Forelimb muscle (tissue), 1 donor: ENCODE measurements at regions not wholly inside any gene's neighbourhood (a gene's known extent, or its start where the extent isn't known, plus 50 kb on each side); places are given as distances from the start of the nearest gene placed in this dataset.

ENCODE experiments used
- DNase-seq: peaks from one replicate; pipeline ENCODE4 v3.0.0-alpha.2; 2013; ENCODE audit warnings: low read depth

DNA sequence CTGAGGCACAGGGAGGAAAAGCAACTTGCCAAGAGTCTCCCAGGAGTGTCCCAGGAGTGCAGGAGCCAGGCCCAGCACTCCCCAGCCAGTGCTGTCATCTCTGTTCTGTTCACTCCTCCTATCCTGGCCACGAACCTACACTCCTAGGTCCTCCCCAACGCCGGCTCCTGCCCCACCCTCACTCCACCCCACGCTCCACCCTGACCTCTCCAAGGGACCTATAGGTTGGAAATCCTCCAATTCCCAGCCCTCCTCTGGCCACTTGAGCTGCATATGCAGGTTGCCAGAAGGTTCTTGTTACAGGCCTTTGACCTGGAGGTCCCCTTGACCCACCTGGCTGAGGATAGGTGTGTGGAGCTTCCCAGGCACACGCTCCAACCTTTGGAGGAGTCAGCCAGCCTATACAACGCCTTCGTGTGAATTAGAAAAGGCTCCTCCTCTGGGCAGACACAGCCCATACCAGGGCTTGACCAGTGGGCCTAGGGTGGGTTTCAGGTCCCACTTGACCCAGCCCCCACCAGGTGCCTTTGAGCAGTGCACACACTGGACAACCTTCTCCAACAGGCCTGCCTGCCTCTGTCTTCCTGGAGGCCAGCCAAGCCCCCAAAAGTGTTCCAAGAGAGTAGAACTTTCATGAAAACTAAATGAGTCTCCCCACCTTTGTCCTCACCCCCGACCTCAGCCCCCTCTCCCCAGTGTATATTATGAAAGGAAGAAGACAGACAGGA lies 167.2 kb upstream of the TLE3 start:
- DNase-seq = no peak

DNA sequence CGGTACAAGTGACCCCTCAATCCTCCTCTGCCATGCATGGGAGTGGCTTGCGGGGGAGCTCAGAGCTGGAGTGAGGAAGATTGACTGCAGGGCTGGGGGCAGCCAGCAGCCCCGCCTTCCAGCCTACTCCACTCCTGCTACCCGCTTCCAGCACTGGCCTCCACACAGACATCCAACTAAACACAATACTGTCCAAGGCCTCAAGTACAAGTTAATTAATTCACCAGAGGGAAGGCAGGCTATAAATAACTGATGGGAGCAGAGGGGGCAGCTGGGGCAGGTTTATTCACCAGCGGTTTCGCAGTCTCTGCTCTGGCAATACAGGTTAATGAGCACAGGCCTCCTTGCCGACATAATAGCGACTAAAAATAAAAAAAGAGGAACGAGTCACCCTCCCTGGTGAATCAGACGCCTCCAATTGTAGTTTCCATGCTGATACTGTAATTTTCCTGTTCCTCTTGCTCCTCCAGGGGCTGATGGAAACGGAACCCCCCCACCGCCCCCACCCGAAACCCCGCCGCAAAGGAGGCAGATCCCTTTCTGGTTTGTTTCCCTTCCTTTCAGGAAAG lies 166.4 kb upstream of the TLE3 start:
- DNase-seq = no peak

DNA sequence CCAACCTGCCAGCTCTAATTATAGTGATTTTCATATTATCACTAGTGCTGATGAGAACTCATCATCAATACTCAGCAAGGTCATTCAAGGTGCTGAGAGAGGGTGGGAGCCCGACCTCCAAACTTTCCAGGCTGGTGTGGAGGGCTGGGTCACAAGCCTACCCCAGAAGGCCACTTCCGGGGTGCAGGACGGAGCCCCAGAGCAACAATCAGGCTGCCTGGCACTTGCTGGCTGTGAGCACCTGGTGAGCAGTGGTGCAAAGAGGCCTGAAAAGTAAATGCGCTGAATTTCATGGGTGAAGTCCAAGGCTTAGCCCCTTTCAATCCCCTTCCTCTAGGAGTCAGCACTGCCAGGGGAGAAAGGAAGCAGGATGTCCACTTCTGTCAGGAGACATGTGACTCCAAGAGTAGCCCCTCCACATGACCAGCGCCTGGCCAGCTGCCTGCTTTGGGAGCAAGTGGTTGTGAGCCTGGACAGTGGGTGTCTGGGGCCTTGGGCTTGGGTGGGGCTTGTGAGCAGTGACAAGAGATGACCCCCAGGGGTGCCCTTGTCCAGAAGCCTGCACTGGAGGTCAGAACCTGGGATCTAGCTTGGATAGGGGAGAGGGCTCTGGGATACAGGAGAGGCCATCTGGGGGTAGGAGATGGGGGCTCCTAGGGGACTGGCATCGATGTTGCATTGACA lies 165.0 kb upstream of the TLE3 start:
- DNase-seq = no peak

DNA sequence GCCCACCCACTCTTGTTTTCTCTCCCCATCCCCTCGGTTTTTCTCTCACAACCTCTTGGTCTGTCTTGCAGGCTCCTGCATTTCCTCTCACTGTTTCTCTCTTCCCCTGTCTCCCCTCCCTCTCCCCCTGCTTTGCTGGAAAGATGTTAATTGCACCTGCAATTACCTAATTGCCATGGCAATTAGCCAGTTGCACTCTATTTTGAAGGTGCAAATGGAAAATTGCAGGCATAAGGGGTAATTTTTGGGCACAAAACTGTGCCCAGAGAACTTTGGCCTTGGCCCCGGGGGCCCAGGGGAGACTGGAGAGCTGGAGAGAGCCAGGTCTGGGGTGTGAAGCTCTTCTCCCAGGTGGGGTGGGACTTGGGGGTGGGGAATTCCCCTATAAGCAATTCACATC lies 164.5 kb upstream of the TLE3 start:
- no peak for DNase-seq

DNA sequence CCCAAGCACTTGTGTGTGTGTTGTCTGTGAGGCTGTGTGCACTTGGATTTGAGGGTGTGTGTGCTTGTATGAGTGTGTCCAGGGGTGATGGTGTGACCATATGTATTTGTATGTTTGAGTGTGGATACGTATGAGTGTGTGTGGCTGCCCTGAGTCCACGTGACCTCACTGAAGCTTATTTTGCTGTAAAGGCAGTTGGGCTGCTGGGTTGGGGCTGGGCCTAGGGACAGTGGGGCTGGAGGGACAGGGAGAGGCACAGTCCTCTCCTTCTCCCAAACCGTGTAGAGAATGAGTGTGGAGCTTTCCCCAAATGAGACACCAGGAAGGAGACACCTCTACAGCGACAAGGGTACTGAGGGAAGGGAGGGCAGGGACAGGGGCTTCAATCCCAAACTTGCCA lies 163.4 kb upstream of the TLE3 start:
- DNase-seq = no peak

DNA sequence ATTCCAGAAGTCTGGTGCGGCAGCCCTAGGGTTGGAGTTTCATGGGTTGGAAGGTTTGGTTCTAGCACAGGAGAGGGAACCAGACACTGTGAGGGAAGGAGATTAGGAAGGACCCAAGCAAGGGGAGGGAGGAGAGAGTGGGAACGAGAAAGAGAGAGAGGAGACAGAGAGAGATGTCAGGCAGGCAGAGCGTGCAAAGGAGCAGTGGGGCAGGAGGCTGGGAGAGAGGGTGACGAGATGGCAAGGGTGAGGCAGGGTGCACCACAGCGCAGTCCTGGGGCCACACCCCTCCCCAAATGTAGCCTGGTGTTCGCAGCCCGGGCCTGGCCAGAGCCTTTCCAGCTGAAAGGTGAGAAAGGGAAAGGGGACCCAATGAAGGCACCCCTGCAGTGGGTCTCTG lies 162.9 kb upstream of the TLE3 start:
- no peak for DNase-seq

DNA sequence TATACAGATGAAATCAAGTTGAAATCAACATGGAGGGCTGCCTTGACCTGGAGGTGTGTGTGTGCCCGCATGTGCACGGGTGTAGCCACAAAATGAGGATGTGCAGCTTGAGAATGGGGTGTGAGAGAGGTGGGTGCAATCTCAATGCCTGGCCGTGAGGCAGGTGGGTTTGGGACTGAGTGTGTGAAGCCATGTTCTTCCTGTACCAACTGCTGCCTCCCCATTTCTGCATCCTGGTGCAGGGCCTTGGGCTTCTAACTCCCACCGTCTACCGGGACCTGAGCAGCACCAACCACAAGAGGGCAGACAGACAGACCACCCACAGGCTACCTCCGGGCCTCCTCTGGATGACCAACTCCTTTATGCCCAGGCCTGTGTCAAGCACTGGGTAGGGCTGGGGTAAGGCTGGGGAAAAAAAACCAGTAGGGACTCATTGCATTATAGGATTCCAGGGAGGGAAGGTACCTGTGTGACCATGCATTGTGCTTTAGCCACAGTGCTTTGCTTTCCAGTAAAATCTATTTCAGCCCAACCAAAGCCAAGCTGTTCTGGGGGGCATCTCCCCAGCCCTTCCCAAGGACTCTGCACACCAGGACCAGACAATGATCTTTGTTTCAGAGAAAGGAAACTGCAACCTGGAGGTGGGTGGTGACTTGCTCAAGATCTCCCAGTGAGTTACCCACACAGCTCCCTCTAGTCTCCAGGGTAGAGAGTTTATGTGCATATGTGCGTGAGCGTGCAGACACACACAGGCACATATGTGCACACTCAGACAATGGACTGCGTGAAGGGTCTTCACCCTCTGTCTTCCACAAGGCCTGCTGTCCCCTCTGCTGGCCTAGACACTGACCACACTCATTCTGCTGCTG lies 162.2 kb upstream of the TLE3 start:
- DNase-seq = no peak

DNA sequence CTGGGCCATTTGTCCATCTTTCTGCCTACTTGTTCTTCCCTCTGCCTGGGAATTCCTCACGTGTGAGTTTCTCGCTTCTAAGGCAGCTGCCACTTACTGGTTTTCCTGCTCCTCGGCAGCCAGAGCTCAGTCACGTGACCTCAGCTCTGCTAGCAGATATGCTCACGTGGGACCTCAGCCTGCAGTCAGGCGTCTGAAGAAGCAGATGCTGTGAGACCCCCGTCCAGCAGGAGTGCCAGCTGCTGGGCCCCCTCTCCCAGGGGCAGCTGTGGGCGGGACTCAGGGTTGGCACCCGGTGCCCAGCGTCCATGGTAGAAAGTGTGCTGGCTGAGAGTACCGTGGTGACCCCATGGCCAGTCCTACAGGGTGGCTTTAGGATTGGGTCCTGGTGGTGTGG lies 161.3 kb upstream of the TLE3 start:
- DNase-seq = no peak

DNA sequence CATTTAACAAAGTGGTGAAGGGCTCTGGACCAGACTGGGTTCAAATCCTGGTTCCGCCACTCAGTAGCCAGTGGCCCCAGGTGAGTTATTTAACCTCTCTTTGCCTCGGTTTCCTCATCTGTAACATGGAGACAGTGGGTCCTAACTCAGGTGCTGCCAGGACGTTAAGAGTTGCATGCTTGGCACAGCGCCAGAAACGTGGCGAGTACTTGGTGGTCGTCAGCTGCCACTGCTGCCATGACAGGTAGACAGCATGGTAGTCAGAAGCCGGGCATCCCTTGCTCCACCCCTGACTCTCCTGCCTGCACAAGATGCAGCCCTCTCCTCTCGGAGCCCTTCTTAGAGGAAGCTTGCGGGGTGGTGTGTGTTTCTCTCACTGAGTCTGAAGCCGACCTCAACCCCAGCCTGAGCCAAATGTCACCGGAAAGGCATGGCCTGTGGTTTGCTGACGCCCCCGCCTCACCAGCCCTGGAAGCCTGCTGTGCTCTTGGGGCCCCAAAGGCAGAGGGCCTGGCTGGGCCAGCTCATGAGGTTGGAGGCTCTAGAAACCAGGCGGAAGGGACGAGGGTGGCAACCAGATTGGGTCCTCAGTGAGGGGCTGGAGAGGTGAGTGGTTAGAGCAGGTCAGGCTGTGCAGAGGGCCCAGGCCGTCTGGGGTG lies 160.8 kb upstream of the TLE3 start:
- DNase-seq = no peak

DNA sequence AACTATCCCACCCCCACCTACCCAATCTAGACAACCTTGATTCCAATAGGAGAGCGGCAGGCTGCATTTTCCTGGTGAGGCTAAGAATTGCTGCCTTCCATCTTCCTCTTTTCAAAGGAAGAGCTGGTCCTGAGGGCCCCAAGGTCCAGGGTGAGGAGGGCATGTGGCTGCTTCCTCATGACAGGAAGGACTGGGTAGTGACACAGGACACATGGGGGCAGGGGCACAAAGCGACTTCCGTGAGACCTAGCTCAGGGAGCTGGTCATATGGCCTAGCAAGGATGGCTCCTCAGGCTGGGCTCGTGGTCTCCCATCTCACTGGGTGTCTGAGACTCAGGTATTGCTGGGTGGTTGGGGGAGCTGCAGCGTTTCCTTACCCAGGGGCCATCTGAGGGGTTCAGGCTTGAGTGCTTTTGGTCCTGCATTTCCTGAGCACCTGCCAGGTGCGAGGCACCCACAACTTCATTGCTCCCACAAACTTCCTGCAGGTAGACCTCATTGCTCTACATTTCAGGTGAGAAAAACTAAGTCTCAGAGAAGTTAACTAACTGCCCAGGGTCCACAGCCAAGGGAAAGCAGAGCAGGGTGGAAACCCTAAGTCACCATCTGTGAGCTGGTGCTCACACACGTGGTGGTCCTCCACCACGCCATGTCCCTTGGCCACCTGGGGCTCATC lies 160.0 kb upstream of the TLE3 start:
- no peak for DNase-seq

DNA sequence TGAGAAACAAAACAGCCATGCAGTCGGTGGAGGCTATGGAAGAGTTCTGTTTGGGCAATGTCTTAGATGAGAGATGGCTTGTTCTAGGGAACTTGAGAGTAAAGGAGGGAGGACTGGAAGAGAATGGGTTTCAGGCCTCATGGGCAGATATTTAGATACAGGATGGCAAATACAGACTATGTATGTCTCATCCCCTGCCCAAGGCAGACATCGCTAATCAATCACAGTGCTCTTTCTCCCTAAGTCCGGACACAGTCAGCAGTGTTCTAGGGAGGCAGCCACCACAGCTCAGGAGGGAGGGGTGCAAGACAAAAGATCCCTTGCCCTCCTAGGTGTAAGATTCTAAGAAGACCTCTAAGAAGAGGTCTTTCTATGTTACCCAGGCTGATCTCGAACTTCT lies 159.3 kb upstream of the TLE3 start:
- DNase-seq = no peak

DNA sequence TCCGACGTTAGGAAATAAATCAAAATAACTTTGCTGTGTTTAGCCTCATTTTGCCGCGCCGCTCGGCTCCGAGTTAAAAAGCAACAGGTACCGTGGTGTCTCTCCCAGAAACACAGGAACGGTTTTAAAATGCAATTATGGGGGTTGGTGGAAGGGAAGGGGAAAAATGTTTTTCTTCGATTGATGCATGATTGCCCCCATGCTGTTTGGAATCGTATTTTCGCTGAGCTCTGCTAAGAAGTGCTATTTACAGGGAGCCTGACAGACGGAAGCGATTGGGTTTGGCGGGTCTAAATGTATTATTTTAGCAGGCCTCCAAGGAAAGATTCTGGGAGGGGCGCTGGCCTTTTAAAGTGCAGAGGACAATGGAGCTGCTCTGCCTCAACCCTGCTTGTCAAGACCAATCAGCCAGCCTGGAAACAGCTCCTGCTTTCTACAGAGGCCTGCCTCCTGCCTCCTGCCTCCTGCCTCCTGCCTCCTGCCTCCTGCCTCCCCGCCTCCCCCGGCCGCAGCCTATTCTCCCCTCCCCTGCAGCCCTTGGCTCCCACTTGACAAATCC lies 156.7 kb upstream of the TLE3 start:
- no peak for DNase-seq

DNA sequence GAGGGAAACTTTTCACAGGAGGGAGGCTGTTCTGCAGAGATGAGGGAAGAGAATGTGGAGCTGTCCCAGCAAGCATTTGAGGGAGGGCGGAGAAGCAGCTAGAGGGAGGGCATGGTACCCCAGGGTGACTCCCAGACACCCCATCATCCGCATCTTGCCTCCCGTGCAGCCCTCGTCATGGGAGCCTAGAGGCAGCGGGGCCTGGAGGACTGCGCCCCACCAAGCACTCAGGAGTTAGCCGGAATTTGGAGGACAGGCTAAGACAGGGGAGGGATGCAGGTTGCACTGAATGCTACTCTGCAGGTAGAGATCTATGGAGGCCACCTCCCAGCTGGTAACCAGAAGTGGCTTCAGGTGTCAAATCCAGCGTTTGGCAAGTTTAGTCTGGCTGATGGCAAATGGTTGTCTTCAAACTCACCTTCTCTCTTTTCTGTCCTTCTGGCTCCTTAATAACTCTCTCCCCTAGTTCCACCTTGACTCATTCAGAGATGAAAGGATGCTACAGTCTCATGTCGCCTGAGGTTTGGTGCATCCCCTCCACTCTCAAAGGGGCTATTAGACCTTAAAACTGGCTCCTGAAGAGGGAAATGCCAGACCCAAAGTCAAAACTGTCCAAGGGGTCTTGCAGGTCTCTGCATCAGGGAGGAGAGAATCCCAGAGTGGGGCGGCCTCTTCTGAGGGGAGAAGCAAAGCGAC lies 155.9 kb upstream of the TLE3 start:
- no peak for DNase-seq

DNA sequence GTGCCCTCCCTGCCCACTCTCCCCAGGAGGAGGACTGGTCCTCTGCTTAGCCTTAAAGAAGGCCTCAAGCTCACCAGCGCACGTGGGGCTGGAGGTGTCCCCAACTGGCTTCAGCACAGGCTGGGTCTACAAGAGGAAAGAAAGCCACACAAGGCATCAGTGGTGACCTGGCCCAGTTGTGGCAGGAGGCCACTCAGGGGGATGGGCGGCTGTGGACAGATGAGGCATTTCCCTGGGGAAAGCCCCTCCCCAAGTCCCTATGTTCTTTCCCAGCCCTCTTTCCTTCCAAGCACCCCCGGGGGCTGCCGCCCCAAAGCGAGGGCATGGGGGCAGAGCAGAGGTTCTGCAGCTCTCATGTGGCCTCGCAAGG lies 155.2 kb upstream of the TLE3 start:
- DNase-seq = no peak

DNA sequence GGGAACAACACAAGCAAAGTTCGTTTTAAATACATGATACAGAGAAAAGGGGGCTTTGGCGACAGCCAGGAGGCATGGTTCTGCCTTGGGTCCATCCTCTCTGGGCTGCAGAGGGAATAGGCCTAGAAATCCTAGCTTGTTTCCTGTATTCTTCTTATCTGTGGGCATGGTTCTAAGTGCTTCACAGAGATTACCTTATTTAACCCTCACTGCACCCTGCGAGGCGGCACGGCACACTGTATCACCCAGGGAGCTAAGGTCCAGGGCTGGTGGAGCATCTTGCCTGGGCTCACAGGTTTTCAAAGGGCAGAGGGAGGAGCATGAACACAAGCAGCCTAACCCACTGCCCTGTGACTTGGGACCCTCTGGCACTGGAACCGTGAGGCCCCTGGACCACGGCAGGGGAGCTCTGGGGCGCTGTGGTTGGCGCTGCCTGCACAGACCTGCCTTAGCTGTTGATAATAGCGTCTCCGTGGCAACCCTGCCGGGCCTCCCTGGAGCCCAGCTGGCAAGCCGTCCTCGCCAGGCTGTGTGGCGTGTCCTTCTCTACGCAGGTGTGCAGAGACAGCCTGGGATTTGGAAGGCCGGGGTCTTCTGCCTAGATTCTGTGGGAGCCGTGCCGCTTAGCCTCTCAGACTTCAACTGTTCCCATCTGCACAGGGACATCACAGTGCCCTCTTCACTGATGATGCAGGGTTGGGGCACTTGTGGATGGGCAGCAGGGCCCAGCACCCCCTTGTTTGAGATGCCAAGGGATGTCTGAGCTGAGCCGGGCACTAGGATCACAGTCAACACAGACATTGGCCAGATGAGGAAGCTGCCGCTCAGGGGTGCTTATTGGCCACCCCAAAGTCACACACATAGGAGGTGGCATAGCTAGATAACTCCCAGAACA lies 154.6 kb upstream of the TLE3 start:
- DNase-seq = no peak

DNA sequence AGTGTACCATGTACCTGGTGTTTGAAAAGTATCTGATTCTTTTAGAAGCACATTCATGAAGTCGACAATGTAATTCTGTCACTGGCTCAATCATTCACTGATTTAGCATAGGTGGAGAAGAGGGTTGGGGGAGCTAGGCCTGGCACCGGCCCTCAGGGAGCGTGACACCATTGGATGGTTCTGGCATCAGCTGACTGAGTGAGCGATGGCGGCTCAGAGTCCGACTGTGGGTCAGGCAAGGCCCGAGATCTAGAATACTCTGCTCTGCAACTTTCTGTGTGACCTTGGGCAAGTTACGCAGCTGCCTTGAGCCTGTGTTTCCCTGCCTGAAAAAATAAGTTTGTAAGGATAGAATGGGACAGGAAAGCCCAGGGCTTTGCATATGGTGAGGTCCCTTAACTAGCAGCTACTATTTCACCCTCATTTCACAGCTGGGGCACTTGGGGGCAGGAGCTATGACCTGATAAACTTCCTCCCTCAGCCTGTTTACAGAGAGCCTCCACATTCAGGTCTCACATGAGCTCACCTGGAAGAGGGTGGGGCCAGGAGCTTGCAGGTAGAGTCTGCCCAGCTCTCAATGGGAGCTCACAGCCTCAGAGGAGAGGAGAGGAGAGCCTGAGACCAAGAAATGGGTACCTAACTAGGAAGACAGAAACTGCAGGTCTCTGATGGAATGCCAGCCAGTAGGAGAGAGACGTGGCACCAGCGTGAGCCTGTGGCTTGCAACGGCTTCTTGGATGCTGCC lies 153.7 kb upstream of the TLE3 start:
- no peak for DNase-seq

DNA sequence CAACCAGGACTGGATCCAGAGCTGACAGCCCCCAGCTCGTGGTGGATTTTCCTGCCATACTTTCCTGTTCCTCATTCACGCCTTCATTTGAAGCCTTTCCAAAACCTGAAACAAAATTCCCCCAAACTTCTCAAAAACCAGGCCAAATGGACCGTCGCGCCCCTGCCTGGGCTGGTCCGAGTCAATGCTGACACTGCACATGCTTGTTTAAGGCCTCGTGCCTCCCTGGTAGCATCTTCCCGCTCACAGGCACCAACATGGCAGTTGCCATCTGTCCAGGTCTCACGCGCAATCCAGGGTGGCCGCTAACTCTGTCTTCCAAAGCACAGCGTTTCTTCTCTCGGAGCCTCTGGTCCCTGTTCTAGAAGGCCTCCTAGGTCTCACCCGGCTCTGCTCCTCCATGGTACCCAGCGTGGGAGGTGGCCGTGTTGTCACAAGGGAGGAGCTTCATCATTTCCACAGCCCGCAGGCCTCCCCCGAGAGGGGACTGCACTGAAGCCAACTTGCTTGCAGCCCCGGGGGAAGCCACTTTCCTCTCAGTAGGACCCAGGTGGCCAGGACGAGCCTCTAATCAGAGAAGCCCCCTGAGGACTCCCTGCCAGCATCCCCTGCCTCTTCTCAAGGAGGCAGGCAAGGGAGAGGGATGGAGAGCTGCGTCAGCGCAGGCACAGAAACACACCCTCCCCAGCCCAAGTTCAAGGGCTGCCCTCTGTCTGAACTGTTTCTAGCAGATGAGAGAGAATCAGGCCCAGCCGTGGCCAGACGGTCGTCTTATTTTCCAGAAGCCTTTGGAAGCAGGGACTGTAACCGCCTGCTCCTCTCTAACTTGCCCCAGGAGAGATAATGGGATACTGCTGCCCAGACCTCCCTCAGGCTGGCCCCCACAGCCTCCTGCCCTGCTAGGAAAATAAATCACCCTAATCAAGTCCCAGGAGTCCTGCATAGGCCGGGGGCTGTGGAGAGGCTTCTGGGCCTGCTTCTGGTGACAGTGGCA lies 152.8 kb upstream of the TLE3 start:
- DNase-seq = no peak
